ACC112 (cell line): ENCODE measurements at regions not wholly inside any gene's neighbourhood (a gene's known extent, or its start where the extent isn't known, plus 50 kb on each side); places are given as distances from the start of the nearest gene placed in this dataset.
"Not testable (repeated sequence)": the region's sequence is repeated elsewhere in the genome, so short reads cannot be mapped to it uniquely, and the experiment has no call there.

Experiments
- H2AFZ ChIP-seq: fragments of 200-600 bp; sonication (generic); one replicate; pipeline ENCODE4 v1.6.0; 2017; ENCODE audit warnings: antibody characterized with exemption, low read length; ENCODE audit not compliant: unreplicated experiment
- H3K27ac ChIP-seq: fragments of 200-600 bp; sonication (generic); 2 replicates; pipeline ENCODE4 v1.5.1; 2014; ENCODE audit warnings: low read depth, mild to moderate bottlenecking, antibody characterized with exemption, low read length, moderate library complexity
- H3K27me3 ChIP-seq: fragments of 200-600 bp; sonication (generic); 2 replicates; pipeline ENCODE4 v1.6.1; 2014; ENCODE audit warnings: mild to moderate bottlenecking, antibody characterized with exemption, low read length, moderate library complexity, mixed read lengths; ENCODE audit not compliant: insufficient read depth
- H3K36me3 ChIP-seq: fragments of 200-600 bp; sonication (generic); 2 replicates; pipeline ENCODE4 v1.6.1; 2016; ENCODE audit warnings: mild to moderate bottlenecking, antibody characterized with exemption, low read length, moderate library complexity, mixed read lengths; ENCODE audit not compliant: insufficient read depth
- H3K4me1 ChIP-seq: fragments of 200-600 bp; sonication (generic); one replicate; pipeline ENCODE4 v1.6.1; 2016; ENCODE audit warnings: low read length, mixed read lengths; ENCODE audit not compliant: insufficient read depth, unreplicated experiment, control insufficient read depth
- H3K4me3 ChIP-seq: fragments of 200-600 bp; sonication (generic); 2 replicates; pipeline ENCODE4 v1.5.1; 2014; ENCODE audit warnings: mild to moderate bottlenecking, low read depth, low read length
- H3K79me2 ChIP-seq: fragments of 200-600 bp; sonication (generic); one replicate; pipeline ENCODE4 v1.6.0; 2016; ENCODE audit warnings: low read length; ENCODE audit not compliant: control insufficient read depth, unreplicated experiment, insufficient read depth

DNA sequence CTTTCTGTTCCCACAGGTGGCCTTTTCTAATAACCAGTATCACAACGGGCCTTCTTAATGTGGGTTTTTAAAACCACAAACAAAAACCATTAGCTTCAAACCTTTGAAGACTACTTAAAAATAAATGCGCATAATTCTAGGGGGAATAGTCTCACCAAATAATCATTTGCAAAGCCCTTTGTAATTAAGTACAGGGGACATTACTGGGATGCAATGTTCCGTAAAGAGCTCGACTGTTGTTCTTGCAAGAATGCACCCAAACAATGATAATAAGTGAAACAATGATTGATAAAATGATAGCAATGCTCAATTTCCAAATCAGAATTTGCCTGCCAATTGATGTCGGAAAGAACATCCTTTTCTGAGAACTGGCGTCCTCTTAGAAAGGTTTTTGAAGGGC, 589.1 kb upstream of the ADARB2 start:
- no peaks in the 10 kb centered on the region for H3K27me3 ChIP-seq
- no peak overlapping the region for H2AFZ ChIP-seq
- no peak overlapping the region for H3K27ac ChIP-seq
- H3K36me3 ChIP-seq, result no peaks in the 10 kb centered on the region
- no peaks in the 10 kb centered on the region for H3K4me1 ChIP-seq
- H3K79me2 ChIP-seq, result no peaks in the 10 kb centered on the region
- no peak overlapping the region for H3K4me3 ChIP-seq

DNA sequence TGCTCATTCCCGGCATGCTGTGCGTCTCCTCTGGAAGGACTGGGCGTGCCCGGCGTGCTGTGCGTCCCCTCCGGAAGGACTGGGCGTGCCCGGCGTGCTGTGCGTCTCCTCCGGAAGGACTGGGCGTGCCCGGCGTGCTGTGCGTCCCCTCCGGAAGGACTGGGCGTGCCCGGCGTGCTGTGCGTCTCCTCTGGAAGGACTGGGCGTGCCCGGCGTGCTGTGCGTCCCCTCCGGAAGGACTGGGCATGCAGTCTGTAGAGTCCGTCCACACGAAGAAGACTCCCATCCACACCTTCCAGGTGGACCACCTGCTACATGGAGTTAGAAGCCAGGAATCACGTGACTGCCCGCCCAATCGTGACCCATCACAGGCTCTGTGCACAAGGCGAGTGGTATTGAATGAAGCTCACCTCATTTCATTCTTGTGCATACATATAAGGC, 577.7 kb upstream of the ADARB2 start:
- H3K4me3 ChIP-seq, H3K79me2 ChIP-seq, H3K27ac ChIP-seq, H3K27me3 ChIP-seq, H2AFZ ChIP-seq, H3K36me3 ChIP-seq, H3K4me1 ChIP-seq: not testable (repeated sequence)

DNA sequence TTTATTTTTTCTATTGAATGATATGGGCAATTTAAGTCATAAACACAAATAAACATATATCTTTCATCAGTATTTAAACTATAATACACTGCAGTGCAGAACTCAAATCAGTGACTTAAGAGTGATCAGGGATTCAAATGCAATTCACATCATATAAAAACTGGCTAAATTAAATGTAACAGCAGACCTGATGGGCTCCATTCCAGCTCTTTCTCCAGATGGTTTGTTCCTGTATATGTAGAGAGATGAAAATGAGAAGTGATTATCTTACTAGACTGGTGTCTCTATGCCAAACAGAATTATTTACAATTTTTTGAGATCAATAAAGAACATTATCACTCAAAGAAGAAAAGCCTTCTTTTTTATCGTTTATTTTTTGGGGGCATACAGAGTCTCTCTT, 568.8 kb upstream of the ADARB2 start:
- Histone ChIP-seq H3K27ac (no peak overlapping the region), H3K4me3 (no peak overlapping the region), H3K79me2 (no peaks in the 10 kb centered on the region), H3K27me3 (no peaks in the 10 kb centered on the region), H2AFZ (no peak overlapping the region), H3K4me1 (no peaks in the 10 kb centered on the region), H3K36me3 (no peaks in the 10 kb centered on the region)

DNA sequence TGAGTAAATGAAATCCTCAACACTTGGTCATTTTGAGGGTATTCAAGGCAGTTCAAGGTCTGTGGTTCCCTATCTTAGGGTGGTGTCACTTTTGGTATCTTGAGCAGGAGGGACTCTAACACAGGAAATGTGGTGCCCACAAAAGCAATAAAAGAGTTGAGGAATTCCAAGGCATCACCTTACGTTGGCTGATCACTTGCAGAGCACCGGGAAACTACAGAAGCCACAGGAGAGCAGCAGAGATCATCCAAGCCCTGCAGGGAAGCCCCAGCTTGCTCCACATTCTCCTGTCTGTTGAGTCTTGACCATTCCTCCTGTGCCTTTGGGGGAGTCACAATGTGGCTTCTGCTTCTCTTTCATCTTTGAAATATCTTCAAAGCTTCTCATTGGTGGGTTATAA, 565.8 kb upstream of the ADARB2 start:
- no peaks in the 10 kb centered on the region for H3K27me3 ChIP-seq
- H3K4me1 ChIP-seq, result no peaks in the 10 kb centered on the region
- H3K36me3 ChIP-seq, result no peaks in the 10 kb centered on the region
- H3K79me2 ChIP-seq, result no peaks in the 10 kb centered on the region
- H3K27ac ChIP-seq, result no peak overlapping the region
- no peak overlapping the region for H3K4me3 ChIP-seq
- H2AFZ ChIP-seq, result no peak overlapping the region

DNA sequence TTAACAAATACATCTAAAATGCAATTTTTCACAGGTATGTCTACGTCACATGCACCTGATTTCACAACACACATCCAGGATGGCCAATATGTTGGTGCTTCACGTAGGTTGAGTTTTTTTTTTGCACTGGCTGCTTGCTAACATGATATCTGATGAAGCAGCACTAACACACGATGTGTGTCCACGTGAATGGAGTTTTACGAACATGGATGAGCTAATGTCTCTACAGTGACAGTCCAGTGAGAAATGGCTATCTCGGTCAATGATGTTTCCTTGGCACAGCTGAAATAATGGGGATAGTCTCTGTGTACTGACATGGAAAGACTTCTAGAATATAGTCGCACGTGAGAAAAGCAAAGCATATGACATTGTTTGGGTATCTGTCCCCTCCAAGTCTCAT, 563.9 kb upstream of the ADARB2 start:
- H3K79me2 ChIP-seq, result no peaks in the 10 kb centered on the region
- no peaks in the 10 kb centered on the region for H3K4me1 ChIP-seq
- no peaks in the 10 kb centered on the region for H3K27me3 ChIP-seq
- no peak overlapping the region for H2AFZ ChIP-seq
- H3K36me3 ChIP-seq, result no peaks in the 10 kb centered on the region
- H3K4me3 ChIP-seq, result no peak overlapping the region
- no peak overlapping the region for H3K27ac ChIP-seq

DNA sequence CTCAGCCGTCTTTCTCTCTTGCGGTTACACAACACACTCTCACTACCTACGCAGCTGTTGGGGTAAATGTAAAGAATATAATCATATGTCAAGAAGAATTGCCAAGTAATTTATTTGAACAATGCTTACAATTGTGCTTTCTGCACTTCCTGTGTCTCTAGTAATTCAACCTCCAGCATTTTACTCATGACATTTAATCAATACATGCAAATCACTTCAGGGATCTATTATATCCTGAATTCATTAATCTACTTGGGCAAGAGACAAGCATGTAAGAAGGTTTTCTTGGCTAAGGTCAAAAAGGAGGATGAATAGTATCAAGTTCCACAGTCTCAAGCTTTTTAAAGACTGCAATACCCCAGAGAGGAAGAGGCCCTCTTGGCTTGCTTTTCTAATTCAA, 562.9 kb upstream of the ADARB2 start:
- H3K27me3 ChIP-seq, result no peaks in the 10 kb centered on the region
- H3K79me2 ChIP-seq, result no peaks in the 10 kb centered on the region
- H3K4me1 ChIP-seq, result no peaks in the 10 kb centered on the region
- H3K27ac ChIP-seq, result no peak overlapping the region
- no peak overlapping the region for H3K4me3 ChIP-seq
- no peak overlapping the region for H2AFZ ChIP-seq
- no peaks in the 10 kb centered on the region for H3K36me3 ChIP-seq

DNA sequence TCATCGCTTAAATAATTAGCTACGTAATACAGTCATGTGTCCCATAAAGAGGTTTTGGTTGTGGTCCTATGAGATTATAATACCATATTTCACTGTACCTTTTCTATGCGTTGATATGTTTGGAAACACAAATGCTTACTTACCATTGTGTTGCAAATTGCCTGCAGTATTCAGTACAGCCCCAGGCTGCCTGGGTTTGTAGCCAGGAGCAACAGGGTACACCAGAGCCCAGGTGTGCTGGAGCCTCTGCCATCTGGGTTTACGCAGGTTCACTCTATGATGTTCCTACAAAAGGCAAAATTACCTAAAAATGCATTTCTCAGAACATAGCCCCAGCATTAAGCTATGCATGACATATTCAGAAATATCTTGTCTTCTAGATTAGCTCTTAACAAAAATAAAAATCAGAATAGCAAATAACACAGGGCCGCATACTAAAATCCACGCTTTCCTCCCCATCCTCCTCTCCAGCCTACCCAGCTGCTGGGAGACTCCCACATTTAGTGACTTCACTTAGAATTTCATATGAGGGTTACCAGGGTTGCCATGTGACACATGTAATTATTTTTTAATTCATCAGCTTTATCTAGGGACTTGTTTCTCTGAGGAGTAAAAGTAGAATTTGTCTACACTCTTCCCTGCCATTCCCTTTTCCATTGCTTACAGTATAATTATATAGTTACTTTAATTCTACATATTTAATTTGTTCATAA, 559.0 kb upstream of the ADARB2 start:
- H3K4me1 ChIP-seq, result no peaks in the 10 kb centered on the region
- no peak overlapping the region for H3K4me3 ChIP-seq
- H2AFZ ChIP-seq, result no peak overlapping the region
- H3K27me3 ChIP-seq, result no peaks in the 10 kb centered on the region
- H3K79me2 ChIP-seq, result no peaks in the 10 kb centered on the region
- H3K27ac ChIP-seq, result no peak overlapping the region
- H3K36me3 ChIP-seq, result no peaks in the 10 kb centered on the region

DNA sequence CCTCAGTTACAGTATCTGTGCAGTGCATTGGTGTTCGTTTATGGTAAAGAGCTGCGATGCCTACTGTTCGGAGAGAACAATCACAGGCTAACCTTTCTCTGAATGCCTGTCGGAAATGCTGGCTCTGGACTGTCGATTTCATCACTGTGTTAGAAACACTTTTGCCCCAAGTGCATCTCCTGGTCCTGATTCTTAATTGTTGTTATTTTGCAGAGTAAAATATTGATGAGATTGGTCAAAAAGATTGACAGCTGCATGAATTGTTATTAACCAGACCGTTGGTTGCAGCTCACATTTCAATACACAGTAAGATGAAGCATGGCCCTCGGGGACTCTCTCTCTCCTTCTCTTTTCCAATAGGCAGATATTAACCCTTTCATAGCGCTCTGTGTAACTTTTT, 557.4 kb upstream of the ADARB2 start:
- Histone ChIP-seq H3K27me3 (no peaks in the 10 kb centered on the region), H2AFZ (no peak overlapping the region), H3K4me3 (no peak overlapping the region), H3K36me3 (no peaks in the 10 kb centered on the region), H3K27ac (no peak overlapping the region), H3K4me1 (no peaks in the 10 kb centered on the region), H3K79me2 (no peaks in the 10 kb centered on the region)

DNA sequence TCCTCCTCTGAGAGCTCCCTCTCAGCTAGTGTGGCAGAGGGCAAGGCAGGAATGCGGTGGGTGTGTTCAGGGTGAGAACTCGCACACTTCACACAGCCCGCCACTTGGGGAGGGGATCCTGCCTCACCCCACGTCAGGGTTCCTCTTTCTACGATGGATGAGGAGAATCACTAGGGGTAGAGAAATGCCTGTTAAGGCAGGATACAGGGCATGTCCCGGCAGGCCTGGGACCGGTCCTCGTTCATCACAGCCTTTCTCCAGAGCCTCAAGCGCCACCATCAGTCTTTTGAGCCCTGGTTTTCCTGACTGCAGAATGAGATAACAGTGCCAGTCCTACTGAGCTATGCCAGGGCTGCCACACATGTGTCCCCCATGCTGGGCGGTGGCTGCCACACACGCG, 546.7 kb upstream of the ADARB2 start:
- Histone ChIP-seq H3K36me3 (no peaks in the 10 kb centered on the region), H2AFZ (no peak overlapping the region), H3K79me2 (no peaks in the 10 kb centered on the region), H3K4me3 (no peak overlapping the region), H3K4me1 (no peaks in the 10 kb centered on the region), H3K27ac (no peak overlapping the region), H3K27me3 (no peaks in the 10 kb centered on the region)

DNA sequence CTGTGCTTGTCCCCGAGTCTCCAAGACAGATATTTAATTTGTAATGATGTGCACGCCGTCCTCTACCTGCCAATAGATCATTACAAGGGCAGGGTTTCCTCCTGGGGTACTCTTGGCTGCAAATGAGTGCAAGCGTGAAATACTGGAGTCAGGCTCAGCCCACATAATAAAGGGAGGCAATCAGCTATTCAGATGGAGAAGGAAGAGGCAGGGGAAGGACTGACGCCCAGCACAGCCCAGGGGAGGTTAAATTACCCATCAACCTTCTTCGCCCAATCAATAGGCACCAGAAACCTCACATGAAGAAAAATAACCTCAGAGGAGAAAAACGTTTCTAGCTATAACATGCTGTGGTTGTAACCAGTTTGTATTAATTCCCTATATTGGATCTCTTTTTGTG, 544.9 kb upstream of the ADARB2 start:
- Histone ChIP-seq H3K4me1 (no peaks in the 10 kb centered on the region), H2AFZ (no peak overlapping the region), H3K27ac (no peak overlapping the region), H3K27me3 (no peaks in the 10 kb centered on the region), H3K4me3 (no peak overlapping the region), H3K79me2 (no peaks in the 10 kb centered on the region), H3K36me3 (no peaks in the 10 kb centered on the region)

DNA sequence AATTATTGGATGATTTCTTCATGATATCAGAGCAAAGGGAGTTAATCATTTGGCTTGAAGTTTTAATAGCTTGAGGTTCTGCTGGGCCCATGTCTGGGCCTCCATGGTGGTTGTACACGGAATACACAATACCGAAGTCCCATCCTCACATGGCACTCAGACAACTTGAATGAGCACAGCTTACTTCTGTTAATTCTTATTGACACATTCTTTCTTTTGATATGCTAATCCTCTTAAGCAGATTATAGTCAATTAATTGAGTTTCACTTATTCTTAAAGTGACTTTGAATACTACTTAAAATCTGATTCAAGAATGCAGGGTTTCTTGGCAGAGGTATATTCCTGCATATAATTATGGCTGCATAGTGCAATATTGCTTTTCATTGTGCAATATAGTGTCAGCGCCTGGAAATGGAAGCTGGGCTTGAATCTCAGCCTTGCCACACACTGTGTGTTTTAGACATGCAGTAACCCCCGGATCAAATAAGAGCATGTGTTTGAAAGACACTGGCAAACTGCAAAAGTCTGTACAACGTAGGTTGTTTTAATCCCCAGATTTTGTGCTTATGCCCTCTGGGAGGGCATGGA, 543.5 kb upstream of the ADARB2 start:
- Histone ChIP-seq H3K27me3 (no peaks in the 10 kb centered on the region), H3K79me2 (no peaks in the 10 kb centered on the region), H3K27ac (no peak overlapping the region), H3K36me3 (no peaks in the 10 kb centered on the region), H3K4me1 (no peaks in the 10 kb centered on the region), H2AFZ (no peak overlapping the region), H3K4me3 (no peak overlapping the region)
